GM19238 (cell line): ENCODE measurements at regions not wholly inside any gene's neighbourhood (a gene's known extent, or its start where the extent isn't known, plus 50 kb on each side); places are given as distances from the start of the nearest gene placed in this dataset.

Experiments used
- DNase-seq: peaks from one replicate; pipeline ENCODE4 v3.0.0; 2011; ENCODE audit warnings: low spot score; ENCODE audit not compliant: insufficient read length

DNA sequence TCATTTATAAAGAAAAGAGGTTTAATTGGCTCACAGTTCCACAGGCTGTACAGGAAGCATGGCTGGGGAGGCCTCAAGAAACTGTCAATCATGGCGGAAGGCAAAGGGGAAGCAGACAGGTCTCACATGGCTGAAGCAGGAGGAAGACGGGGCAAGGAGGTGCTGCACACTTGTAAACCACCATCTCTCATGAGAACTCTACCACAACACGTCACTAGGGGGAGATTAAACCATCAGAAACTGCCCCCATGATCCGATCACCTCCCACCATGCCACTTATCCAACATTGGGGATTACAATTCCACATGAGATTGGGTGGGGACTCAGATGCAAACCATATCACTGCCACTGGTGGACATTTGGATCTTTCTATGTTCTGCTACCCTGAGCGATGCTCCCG lies 351.4 kb downstream of the NPHP4 start:
- DNase-seq: no peak

- no peak for DNase-seq
Measured at GRCh38 chr1:5639106-5639722, 353.0 kb downstream of the NPHP4 start.

- no peak for DNase-seq
Measured at GRCh38 chr1:5638582-5638981, 353.6 kb downstream of the NPHP4 start.

- no peak for DNase-seq
Measured at GRCh38 chr1:5637171-5637570, 355.1 kb downstream of the NPHP4 start.

- no peak for DNase-seq
Measured at GRCh38 chr1:5634893-5635292, 357.3 kb downstream of the NPHP4 start.

DNA sequence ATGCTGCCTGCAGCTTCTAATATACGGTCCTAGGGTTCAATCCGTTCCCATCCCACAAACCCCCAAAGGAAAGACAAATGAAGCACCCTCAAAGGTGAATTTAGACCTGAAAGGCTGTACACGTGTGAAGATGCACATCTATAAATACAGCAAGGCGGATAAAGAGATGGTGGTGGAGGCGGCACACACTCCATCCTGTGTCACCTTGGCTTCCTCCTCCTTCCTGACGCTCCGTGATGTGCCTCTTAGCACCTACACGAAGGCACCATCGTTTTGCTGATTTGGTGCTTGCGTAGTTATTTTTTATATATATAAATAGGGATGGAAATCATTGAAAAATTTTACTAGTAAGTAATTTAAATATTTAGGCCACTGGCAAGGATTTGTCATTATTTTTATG lies 359.4 kb downstream of the NPHP4 start:
- DNase-seq: no peak

DNA sequence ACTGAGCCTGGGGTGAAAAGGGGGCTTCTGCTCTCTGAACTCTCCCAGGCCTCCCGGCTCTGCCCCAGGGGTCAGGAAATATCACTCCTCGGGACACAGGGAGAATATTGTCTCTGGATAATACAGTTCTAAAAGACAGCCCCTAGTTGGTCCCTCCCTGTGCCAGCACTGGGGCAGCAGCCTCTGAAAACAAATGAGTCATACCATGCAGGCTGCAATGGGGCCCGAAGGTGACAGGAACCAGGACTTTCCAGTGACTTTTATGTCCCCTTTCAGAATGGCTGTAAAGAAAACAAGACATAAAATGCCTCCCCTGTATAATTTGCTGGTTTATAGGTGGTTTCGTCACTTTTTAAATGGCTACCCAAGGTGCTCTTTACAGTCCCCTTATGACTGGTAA lies 360.0 kb downstream of the NPHP4 start:
- DNase-seq: no peak

DNA sequence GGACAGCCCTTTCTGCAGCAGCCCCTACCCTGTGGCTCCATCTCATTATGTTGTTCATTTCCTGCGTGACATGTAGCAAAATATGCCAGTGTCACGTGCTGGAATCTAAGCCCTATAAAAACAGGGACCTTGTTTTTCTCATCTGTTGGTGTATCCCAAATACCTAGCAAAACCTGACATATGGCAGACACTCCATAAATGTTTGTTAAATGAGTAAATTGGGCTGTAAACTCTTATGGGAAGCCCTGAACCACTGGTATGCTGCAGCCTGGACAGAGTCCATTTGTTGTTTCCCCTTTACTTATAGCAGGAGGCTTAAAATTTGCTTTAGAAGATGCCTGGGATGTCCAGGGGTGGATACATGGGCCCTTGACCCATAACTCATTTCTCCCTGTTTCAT lies 363.8 kb downstream of the NPHP4 start:
- no peak for DNase-seq

DNA sequence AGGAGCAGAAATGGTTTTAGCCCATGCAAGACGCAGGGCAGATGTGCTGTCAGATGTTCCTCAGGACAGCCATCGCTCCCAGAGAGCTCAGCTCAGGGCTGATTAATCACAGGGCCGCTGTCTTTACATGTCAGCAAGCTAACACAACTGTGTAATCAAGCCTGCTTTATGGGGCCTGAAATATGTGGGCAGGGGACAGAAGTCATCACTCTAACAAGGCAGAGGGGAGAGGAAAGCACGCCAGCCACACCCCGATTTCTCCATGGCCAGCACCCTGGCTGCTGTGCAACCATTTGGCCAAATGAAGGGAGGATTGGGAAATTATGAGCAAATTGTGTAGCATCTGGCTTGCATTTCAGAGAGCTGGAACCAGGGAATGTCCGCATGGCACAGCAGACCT lies 368.8 kb downstream of the NPHP4 start:
- DNase-seq: no peak

- DNase-seq: no peak
Measured at GRCh38 chr1:5622412-5622811, 369.8 kb downstream of the NPHP4 start.

- no peak for DNase-seq
Measured at GRCh38 chr1:5621692-5622091, 370.5 kb downstream of the NPHP4 start.

GRCh38 chr1:5620997-5621396 lies 371.2 kb downstream of the NPHP4 start:
- DNase-seq: no peak

GRCh38 chr1:5620418-5620817 lies 371.8 kb downstream of the NPHP4 start:
- no peak for DNase-seq

DNA sequence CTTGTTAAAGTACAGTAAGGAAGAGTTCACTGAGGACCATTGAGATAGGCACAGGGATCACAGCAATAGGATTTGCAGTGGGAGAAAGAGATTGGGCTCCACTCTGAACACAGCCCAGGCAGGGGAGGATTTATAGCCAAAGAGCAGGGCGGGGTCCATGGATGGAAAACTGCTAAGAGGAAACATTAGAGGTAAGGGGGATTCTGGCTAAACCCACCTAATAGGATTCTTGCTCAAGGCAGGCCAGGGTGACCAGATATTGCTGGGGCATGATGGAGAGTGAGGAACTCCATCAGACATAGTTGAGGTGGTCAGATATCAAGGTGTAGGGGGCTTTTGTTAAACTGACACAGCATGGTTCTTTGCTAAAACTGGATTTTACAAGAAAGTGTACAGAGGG lies 372.8 kb downstream of the NPHP4 start:
- no peak for DNase-seq

GRCh38 chr1:5617546-5617945 lies 374.7 kb downstream of the NPHP4 start:
- no peak for DNase-seq

- DNase-seq: no peak
Measured at GRCh38 chr1:5617179-5617520, 375.1 kb downstream of the NPHP4 start.

DNA sequence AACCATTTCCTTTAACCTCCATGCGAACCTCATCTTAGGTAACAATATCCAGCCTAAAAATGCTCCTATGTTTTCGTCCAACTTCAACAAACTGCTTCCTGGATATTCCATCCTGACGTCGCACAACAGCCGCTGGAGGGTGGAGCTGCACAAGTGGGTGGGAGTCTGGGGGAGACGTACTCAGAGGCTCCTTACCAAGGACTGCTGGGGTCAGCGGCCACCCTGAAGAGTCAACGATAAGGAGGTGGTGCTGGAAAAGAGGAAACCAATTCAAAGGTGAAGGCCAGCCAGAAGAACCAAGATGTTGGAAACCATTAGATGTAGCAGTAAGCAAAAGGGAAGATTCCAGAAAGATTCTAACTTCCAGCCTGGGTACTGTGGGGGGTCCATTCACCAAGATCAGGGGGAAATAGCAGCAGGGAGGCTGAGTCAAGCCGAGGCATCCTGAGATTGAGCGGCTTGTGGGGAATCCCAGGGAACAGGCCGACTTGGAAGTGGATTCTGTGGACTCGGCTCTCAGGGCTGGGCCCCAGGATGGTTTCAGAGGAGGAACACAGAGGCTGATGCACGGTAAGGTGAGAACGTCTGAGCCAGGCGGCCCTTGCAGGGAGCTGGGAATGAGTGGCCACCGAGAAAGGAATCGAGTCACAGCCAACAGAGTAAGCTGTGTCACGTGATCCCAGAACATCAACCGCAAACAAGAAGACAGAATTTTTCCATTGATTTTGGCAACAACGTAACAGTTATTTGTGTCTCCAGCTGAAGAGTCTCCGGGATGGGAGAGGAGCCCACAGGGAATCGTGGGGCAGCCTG lies 375.7 kb downstream of the NPHP4 start:
- no peak for DNase-seq

DNA sequence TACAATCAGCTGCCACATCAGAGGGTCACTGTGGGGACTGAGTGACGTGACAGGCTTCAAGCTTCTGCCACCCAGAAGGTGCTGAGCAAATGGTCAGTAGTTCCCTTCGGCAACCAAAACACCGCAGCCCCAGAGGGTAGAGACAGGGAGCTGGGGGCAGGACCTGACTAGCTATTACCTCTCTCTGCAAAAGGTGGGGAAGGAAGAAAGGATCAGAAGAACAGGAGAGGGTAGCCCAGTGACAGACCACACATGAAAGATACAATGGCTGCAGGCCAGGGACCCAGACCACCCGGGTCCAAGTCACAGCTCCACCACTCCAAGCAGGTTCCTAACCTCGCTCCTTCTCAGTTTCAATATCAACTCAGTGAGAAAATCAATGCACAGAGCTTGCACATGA lies 377.1 kb downstream of the NPHP4 start:
- DNase-seq: no peak

- DNase-seq: no peak
Measured at GRCh38 chr1:5613900-5614299, 378.3 kb downstream of the NPHP4 start.

DNA sequence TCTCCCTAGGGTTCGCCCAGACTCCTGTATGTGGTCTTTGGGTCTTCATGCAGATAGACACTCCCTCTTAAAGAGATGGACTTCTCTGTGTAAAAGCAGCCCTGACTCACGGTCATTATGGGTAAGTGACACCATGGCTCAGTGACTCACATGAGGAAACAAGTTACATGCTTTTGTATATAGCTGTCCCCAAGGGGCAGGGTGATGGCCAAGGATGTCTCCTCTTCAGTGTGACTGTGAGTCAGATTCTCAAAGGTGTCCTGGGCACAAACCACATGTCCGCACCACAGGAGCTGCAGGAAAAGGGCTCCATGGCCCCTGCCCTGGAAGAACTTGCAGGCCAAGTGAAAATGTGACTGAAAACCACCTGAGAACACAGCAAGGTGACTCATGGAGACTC lies 380.4 kb downstream of the NPHP4 start:
- DNase-seq: no peak

GRCh38 chr1:5611431-5611830 lies 380.8 kb downstream of the NPHP4 start:
- no peak for DNase-seq

GRCh38 chr1:5610432-5610831 lies 381.8 kb downstream of the NPHP4 start:
- DNase-seq: no peak

DNA sequence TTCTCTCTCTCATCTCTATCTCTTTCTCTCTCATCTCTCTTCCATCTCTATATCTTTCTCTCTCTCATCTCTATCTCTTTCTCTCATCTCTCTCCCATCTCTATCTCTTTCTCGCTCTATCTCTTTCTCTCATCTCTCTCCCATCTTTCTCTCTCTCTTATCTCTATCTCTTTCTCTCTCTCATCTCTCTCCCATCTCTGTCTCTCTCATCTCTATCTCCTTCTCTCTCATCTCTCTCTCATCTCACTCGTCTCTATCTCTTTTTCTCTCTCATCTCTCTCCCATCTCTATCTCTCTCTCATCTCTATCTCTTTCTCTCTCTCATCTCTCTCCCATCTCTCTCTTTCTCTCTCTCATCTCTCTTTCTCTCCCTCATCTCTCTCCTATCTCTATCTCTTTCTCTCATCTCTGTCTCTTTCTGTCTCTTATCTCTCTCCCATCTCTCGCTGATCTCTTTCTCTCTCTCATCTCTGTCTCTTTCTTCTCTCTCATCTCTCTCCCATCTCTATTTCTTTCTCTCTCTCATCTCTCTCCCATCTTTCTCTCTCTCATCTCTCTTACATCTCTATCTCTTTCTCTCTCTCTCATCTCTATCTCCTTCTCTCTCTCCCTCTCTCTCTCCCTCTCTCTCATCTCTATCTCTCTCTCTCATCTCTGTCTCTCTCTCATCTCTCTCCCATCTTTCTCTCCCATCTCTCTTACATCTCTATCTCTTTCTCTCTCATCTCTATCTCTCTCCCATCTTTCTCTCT lies 388.7 kb downstream of the NPHP4 start:
- no peak for DNase-seq
